Skeletal muscle tissue (tissue), 3 donors: ENCODE measurements at regions not wholly inside any gene's neighbourhood (a gene's known extent, or its start where the extent isn't known, plus 50 kb on each side); places are given as distances from the start of the nearest gene placed in this dataset.

Source experiments
- H3K27ac ChIP-seq: one replicate; pipeline ENCODE4 v1.7.0; 2013; ENCODE audit warnings: mild to moderate bottlenecking, low read depth, low read length, inconsistent platforms
- H3K27me3 ChIP-seq, 3 donors: one replicate each; pipeline ENCODE4 v1.7.0; 2013; ENCODE audit warnings: low read length in 3 of 3; ENCODE audit not compliant: control insufficient read depth in 3 of 3, insufficient read depth in 3 of 3
- H3K36me3 ChIP-seq, 3 donors: one replicate each; pipeline ENCODE4 v1.7.0; 2013; ENCODE audit warnings: low read length in 3 of 3; ENCODE audit not compliant: control insufficient read depth in 3 of 3, insufficient read depth in 3 of 3
- H3K4me1 ChIP-seq, 3 donors: one replicate each; pipeline ENCODE4 v1.7.0; 2013; ENCODE audit warnings: low read length in 3 of 3, mild to moderate bottlenecking in 3 of 3; ENCODE audit not compliant: control insufficient read depth in 3 of 3, insufficient read depth in 3 of 3
- H3K4me3 ChIP-seq, 3 donors: one replicate each; pipeline ENCODE4 v1.7.0; 2013; ENCODE audit warnings: low read length in 3 of 3
- H3K9ac ChIP-seq, 3 donors: one replicate each; pipeline ENCODE4 v1.7.0; 2013; ENCODE audit warnings: low read length in 3 of 3, mild to moderate bottlenecking in 3 of 3, moderate library complexity in 2 of 3, low read depth in 1 of 3
- H3K9me3 ChIP-seq, 3 donors: one replicate each; pipeline ENCODE4 v1.7.0; 2013; ENCODE audit warnings: low read length in 3 of 3; ENCODE audit not compliant: control insufficient read depth in 3 of 3
- donor health status: Osteomylitis.

DNA sequence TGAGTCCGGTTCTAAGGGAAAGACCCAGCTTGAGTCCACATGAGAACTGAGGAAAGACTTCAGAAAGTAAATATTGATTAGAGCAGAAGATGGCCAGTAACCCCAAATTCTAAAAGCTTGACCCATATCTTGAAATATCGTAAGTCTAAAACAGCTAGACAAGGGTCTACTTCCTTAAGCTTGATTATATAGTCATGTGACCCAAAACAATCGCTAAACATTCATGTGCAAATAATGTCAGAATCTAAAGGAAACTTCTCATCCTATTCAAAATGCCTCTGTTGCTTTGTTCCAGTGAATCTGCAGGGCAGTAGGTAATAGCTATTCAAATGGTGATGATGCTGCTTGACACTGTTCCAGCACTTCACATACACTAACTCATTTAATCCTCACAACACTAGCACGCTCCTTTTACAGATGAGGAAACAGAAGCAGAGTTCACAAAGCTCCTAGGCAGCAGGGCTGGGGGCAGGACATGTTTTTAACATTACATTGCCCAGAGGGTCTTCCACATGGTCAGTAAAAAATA lies 52.6 kb downstream of the TCF20 start:
- no peak overlapping the region for H3K9ac ChIP-seq
- H3K9me3 ChIP-seq = no peaks in the 10 kb centered on the region
- peaks cover 20 to 22% (median 21%) of the 10 kb centered on the region in 3 donors for H3K36me3 ChIP-seq
- H3K27ac ChIP-seq = no peak overlapping the region
- no peak overlapping the region for H3K4me3 ChIP-seq
- H3K4me1 ChIP-seq = peaks cover 0 to 3% (median 3%) of the 10 kb centered on the region in 3 donors
- no peaks in the 10 kb centered on the region for H3K27me3 ChIP-seq

GRCh38 chr22:42217019-42217751 lies 53.3 kb downstream of the TCF20 start:
- H3K4me1 ChIP-seq = peaks cover 0 to 3% (median 3%) of the 10 kb centered on the region in 3 donors
- H3K9ac ChIP-seq = no peak overlapping the region
- no peak overlapping the region for H3K4me3 ChIP-seq
- H3K9me3 ChIP-seq = no peaks in the 10 kb centered on the region
- no peak overlapping the region for H3K27ac ChIP-seq
- peaks cover 22 to 28% (median 23%) of the 10 kb centered on the region in 3 donors for H3K36me3 ChIP-seq
- no peaks in the 10 kb centered on the region for H3K27me3 ChIP-seq

- Histone ChIP-seq H3K27ac (no peak overlapping the region), H3K9me3 (no peaks in the 10 kb centered on the region)
Observed at GRCh38 chr22:42214633-42215415, 55.6 kb downstream of the TCF20 start.

GRCh38 chr22:42208362-42208761 lies 62.1 kb downstream of the TCF20 start:
- H3K9me3 ChIP-seq = no peaks in the 10 kb centered on the region

More at GRCh38 chr22:42214633-42215415, 55.6 kb downstream of the TCF20 start:
- peak overlapping the region in 1 of 3 donors; percentile 10 for H3K9ac ChIP-seq
- peaks cover 31 to 39% (median 35%) of the 10 kb centered on the region in 3 donors for H3K36me3 ChIP-seq
- no peak overlapping the region for H3K4me3 ChIP-seq
- no peaks in the 10 kb centered on the region for H3K27me3 ChIP-seq
- H3K4me1 ChIP-seq = peaks cover 0 to 3% (median 3%) of the 10 kb centered on the region in 3 donors

GRCh38 chr22:42207918-42208317 lies 62.5 kb downstream of the TCF20 start:
- H3K36me3 ChIP-seq = peaks cover 12 to 19% (median 15%) of the 10 kb centered on the region in 3 donors
- H3K27me3 ChIP-seq = no peaks in the 10 kb centered on the region
- H3K27ac ChIP-seq = no peak overlapping the region
- no peaks in the 10 kb centered on the region for H3K4me1 ChIP-seq
- no peak overlapping the region for H3K9ac ChIP-seq
- no peak overlapping the region for H3K4me3 ChIP-seq
- H3K9me3 ChIP-seq = no peaks in the 10 kb centered on the region

More at GRCh38 chr22:42208362-42208761, 62.1 kb downstream of the TCF20 start:
- Histone ChIP-seq H3K4me3 (no peak overlapping the region), H3K36me3 (peaks cover 16 to 23% (median 20%) of the 10 kb centered on the region in 3 donors), H3K4me1 (no peaks in the 10 kb centered on the region), H3K27ac (no peak overlapping the region), H3K9ac (no peak overlapping the region), H3K27me3 (no peaks in the 10 kb centered on the region)

DNA sequence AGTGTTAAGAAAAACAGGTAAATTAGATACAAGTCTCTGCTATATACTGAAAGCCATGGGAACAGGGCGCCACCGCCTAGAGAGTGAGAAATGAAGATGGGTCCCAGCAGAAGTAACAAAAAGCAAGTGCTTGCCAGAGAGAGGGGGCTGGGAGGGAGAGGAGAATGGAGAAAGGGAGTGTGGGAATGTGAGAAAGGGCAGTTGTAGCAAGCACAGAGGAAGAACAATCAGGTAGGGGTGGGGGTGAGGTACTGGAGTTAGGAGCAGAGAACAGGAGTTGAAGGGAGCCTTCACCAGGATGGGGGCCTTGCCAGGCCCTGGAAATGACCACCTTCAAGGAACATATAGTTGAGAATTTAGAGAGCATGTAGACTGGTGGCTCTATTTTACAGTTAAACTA lies 66.8 kb downstream of the TCF20 start:
- no peaks in the 10 kb centered on the region for H3K9me3 ChIP-seq
- no peaks in the 10 kb centered on the region for H3K27me3 ChIP-seq
- H3K36me3 ChIP-seq = no peaks in the 10 kb centered on the region
- H3K9ac ChIP-seq = no peak overlapping the region
- no peak overlapping the region for H3K4me3 ChIP-seq
- no peak overlapping the region for H3K27ac ChIP-seq
- H3K4me1 ChIP-seq = no peaks in the 10 kb centered on the region

GRCh38 chr22:42202669-42203068 lies 67.8 kb downstream of the TCF20 start:
- no peak overlapping the region for H3K27ac ChIP-seq
- no peaks in the 10 kb centered on the region for H3K27me3 ChIP-seq
- H3K9ac ChIP-seq = no peak overlapping the region
- H3K36me3 ChIP-seq = no peaks in the 10 kb centered on the region
- H3K4me1 ChIP-seq = no peaks in the 10 kb centered on the region
- no peaks in the 10 kb centered on the region for H3K9me3 ChIP-seq
- no peak overlapping the region for H3K4me3 ChIP-seq

GRCh38 chr22:42202048-42202447 lies 68.4 kb downstream of the TCF20 start:
- H3K9ac ChIP-seq = no peak overlapping the region
- H3K27me3 ChIP-seq = no peaks in the 10 kb centered on the region
- no peak overlapping the region for H3K27ac ChIP-seq
- no peaks in the 10 kb centered on the region for H3K4me1 ChIP-seq
- H3K4me3 ChIP-seq = no peak overlapping the region
- no peaks in the 10 kb centered on the region for H3K36me3 ChIP-seq
- no peaks in the 10 kb centered on the region for H3K9me3 ChIP-seq

DNA sequence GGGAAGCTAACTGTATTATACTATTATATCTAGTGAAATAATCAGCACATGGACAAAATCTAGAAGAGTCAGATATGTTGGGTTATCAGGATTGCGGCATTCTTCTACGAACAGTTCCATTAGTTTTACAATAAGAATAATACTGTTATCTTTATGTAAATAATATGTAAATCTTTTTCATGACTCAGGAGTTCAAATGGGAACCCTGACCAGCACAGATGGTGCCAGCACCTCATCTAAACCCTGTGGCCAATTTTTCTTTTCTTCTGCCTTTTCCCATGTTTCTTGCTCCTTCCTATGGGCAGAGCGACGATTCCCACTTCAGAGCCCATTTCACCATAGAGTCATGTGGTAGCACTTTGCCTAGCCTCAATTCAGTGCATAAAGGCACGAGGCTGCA lies 68.4 kb upstream of the CYP2D6 start:
- Histone ChIP-seq H3K9ac (no peak overlapping the region), H3K27me3 (no peaks in the 10 kb centered on the region), H3K27ac (no peak overlapping the region), H3K36me3 (no peaks in the 10 kb centered on the region), H3K4me1 (peaks cover 0 to 3% (median 0%) of the 10 kb centered on the region in 3 donors), H3K4me3 (no peak overlapping the region), H3K9me3 (no peaks in the 10 kb centered on the region)

DNA sequence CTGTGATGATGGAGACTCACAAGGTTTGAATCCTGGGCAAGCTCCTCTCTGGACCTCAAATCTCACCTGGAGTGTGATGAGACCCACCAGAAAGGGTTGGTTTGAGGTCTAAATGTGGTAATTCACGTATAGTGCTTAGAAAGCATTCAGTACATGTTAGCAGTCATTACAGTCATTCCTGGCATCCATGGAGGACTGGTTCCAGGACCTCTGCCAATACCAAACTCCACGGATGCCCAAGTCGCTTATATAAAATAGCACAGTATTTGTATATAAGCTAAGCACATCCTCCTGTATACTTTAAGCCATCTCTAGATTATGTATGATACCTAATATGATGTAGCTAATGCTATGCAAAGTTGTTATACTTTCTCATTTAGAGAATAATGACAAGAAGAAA lies 67.6 kb upstream of the CYP2D6 start:
- H3K27ac ChIP-seq = no peak overlapping the region

More for the DNA sequence above, 67.6 kb upstream of the CYP2D6 start:
- Histone ChIP-seq H3K9ac (no peak overlapping the region), H3K36me3 (no peaks in the 10 kb centered on the region), H3K4me3 (no peak overlapping the region), H3K4me1 (peaks cover 0 to 3% (median 0%) of the 10 kb centered on the region in 3 donors), H3K27me3 (no peaks in the 10 kb centered on the region), H3K9me3 (no peaks in the 10 kb centered on the region)
